Fibroblast of lung (primary cell): ENCODE measurements at regions not wholly inside any gene's neighbourhood (a gene's known extent, or its start where the extent isn't known, plus 50 kb on each side); places are given as distances from the start of the nearest gene placed in this dataset.

ENCODE experiments used
- CTCF ChIP-seq, 2 donors: IDR thresholded peaks in 1 of 2; conservative IDR thresholded peaks in 1 of 2; 1 replicate in 1 of 2; 2 replicates in 1 of 2; pipeline ENCODE4 v1.5.1; 2011 to 2012; ENCODE audit warnings: low read length in 2 of 2, control low read depth in 1 of 2, inconsistent platforms in 1 of 2, low read depth in 1 of 2, mild to moderate bottlenecking in 1 of 2
- EZH2 ChIP-seq: IDR thresholded peaks from 2 replicates; pipeline ENCODE4 v1.5.1; 2012; ENCODE audit warnings: low read length, control low read depth, mild to moderate bottlenecking; ENCODE audit errors: missing control alignments

GRCh38 chr4:156686120-156686519, 285.5 kb downstream of the PDGFC start:
- TF ChIP-seq CTCF (conservative IDR thresholded peaks at IDR 0.05 in 1 of 2, IDR thresholded peaks at IDR 0.05 in 1 of 2; ENCODE audit: low read depth in 1 of 2, low read length in 2 of 2), result no peak
- no peak for TF ChIP-seq EZH2
